BLaER1 treated with 17β-estradiol and CSF1 and Interleukin-3, amounts not matched to agents 10 nM and 100 nM (cell line): ENCODE measurements at regions not wholly inside any gene's neighbourhood (a gene's known extent, or its start where the extent isn't known, plus 50 kb on each side); places are given as distances from the start of the nearest gene placed in this dataset.

ENCODE experiments used
- H3K27ac ChIP-seq, 11 experiments: shearing (Covaris generic); formaldehyde crosslinking; 2 replicates each; pipeline ENCODE4 v1.8.1; 2022
- H3K27me3 ChIP-seq, 11 experiments: shearing (Covaris generic); formaldehyde crosslinking; 2 replicates each; pipeline ENCODE4 v1.8.1; 2022
- H3K36me3 ChIP-seq, 11 experiments: shearing (Covaris generic); formaldehyde crosslinking; 2 replicates each; pipeline ENCODE4 v1.8.1; 2022
- H3K4me1 ChIP-seq, 10 experiments: shearing (Covaris generic); formaldehyde crosslinking; 2 replicates each; pipeline ENCODE4 v1.8.1; 2022
- H3K4me2 ChIP-seq, 11 experiments: shearing (Covaris generic); formaldehyde crosslinking; 2 replicates each; pipeline ENCODE4 v1.8.1; 2022
- H3K4me3 ChIP-seq, 10 experiments: shearing (Covaris generic); formaldehyde crosslinking; 2 replicates each; pipeline ENCODE4 v1.8.1; 2022
- H3K9ac ChIP-seq, 11 experiments: shearing (Covaris generic); formaldehyde crosslinking; 2 replicates each; pipeline ENCODE4 v1.8.1; 2022
- H3K9me3 ChIP-seq, 11 experiments: shearing (Covaris generic); formaldehyde crosslinking; replicated peaks in 1 of 11; 2 replicates each; pipeline ENCODE4 v1.8.1; 2022
- H4K20me1 ChIP-seq, 11 experiments: shearing (Covaris generic); formaldehyde crosslinking; 2 replicates each; pipeline ENCODE4 v1.8.1; 2022
- Cebpa-rat ChIP-seq, 11 experiments: shearing (Covaris generic); IDR thresholded peaks; 2 replicates each; pipeline ENCODE4 v1.8.1; 2022

- Histone ChIP-seq H3K4me1 (peaks cover 0 to 13% (median 2%) of the 10 kb centered on the region in 10 experiments; a peak in 9 of 20 replicates), H3K4me3 (no peak overlapping the region), H4K20me1 (no peaks in the 10 kb centered on the region), H3K27ac (no peak overlapping the region), H3K4me2 (no peak overlapping the region), H3K36me3 (peaks cover 0 to 17% (median 7%) of the 10 kb centered on the region in 11 experiments; a peak in 5 of 22 replicates), H3K9me3 (peaks cover 0 to 9% (median 7%) of the 10 kb centered on the region in 11 experiments; a peak in 13 of 22 replicates), H3K9ac (no peak overlapping the region), H3K27me3 (no peaks in the 10 kb centered on the region)
- TF ChIP-seq Cebpa-rat (IDR thresholded peaks at IDR 0.05): no peak
Measured at GRCh38 chr22:25490896-25491295, 73.6 kb upstream of the GRK3 start.

GRCh38 chr22:25492162-25492561 is 72.3 kb upstream of the GRK3 start:
- no peak overlapping the region for H3K27ac ChIP-seq
- peaks cover 0 to 13% (median 2%) of the 10 kb centered on the region in 10 experiments; a peak in 9 of 20 replicates for H3K4me1 ChIP-seq

GRCh38 chr22:25492841-25493734 is 71.4 kb upstream of the GRK3 start:
- no peaks in the 10 kb centered on the region for H4K20me1 ChIP-seq
- H3K36me3 ChIP-seq: peaks cover 0 to 17% (median 7%) of the 10 kb centered on the region in 11 experiments; a peak in 4 of 22 replicates
- no peak overlapping the region for H3K4me2 ChIP-seq
- no peak overlapping the region for H3K9ac ChIP-seq
- H3K9me3 ChIP-seq: peaks cover 0 to 9% (median 7%) of the 10 kb centered on the region in 11 experiments; a peak in 13 of 22 replicates
- H3K27me3 ChIP-seq: no peaks in the 10 kb centered on the region
- H3K4me3 ChIP-seq: no peak overlapping the region
- peaks cover 0 to 13% (median 2%) of the 10 kb centered on the region in 10 experiments; a peak in 9 of 20 replicates for H3K4me1 ChIP-seq
- no peak overlapping the region for H3K27ac ChIP-seq
- no peak for TF ChIP-seq Cebpa-rat (IDR thresholded peaks at IDR 0.05)

More at GRCh38 chr22:25492162-25492561, 72.3 kb upstream of the GRK3 start:
- no peak overlapping the region for H3K9ac ChIP-seq
- H3K36me3 ChIP-seq: peaks cover 0 to 17% (median 7%) of the 10 kb centered on the region in 11 experiments; a peak in 4 of 22 replicates
- no peaks in the 10 kb centered on the region for H4K20me1 ChIP-seq
- H3K4me3 ChIP-seq: no peak overlapping the region
- H3K9me3 ChIP-seq: peaks cover 0 to 9% (median 7%) of the 10 kb centered on the region in 11 experiments; a peak in 13 of 22 replicates
- no peak overlapping the region; a peak in 1 of 22 replicates for H3K4me2 ChIP-seq
- peak in 1 of 11 experiments; percentile 23; a peak in 1 of 22 replicates for TF ChIP-seq Cebpa-rat (IDR thresholded peaks at IDR 0.05)
- no peaks in the 10 kb centered on the region for H3K27me3 ChIP-seq

GRCh38 chr22:25493794-25494193 is 70.7 kb upstream of the GRK3 start:
- Histone ChIP-seq H3K4me3 (no peak overlapping the region), H3K9me3 (peaks cover 0 to 9% (median 7%) of the 10 kb centered on the region in 11 experiments; a peak in 13 of 22 replicates), H3K4me1 (peaks cover 0 to 13% (median 2%) of the 10 kb centered on the region in 10 experiments; a peak in 9 of 20 replicates), H4K20me1 (no peaks in the 10 kb centered on the region), H3K27me3 (no peaks in the 10 kb centered on the region), H3K36me3 (peaks cover 0 to 17% (median 7%) of the 10 kb centered on the region in 11 experiments; a peak in 4 of 22 replicates), H3K9ac (no peak overlapping the region), H3K27ac (no peak overlapping the region), H3K4me2 (peak overlapping the region in 2 of 11 experiments; percentile 22 to 49; a peak in 1 of 22 replicates)
- no peak for TF ChIP-seq Cebpa-rat (IDR thresholded peaks at IDR 0.05)

- TF ChIP-seq Cebpa-rat (IDR thresholded peaks at IDR 0.05): no peak
- H3K36me3 ChIP-seq: peaks cover 0 to 14% (median 6%) of the 10 kb centered on the region in 11 experiments; a peak in 4 of 22 replicates
- H3K4me2 ChIP-seq: peak overlapping the region in 3 of 11 experiments; percentile 22 to 49 (median 24); a peak in 4 of 22 replicates
- no peak overlapping the region for H3K9ac ChIP-seq
- H3K9me3 ChIP-seq: peaks cover 0 to 7% (median 5%) of the 10 kb centered on the region in 11 experiments; a peak in 13 of 22 replicates
- peaks cover 0 to 13% (median 2%) of the 10 kb centered on the region in 10 experiments; a peak in 9 of 20 replicates for H3K4me1 ChIP-seq
- no peaks in the 10 kb centered on the region for H4K20me1 ChIP-seq
- H3K4me3 ChIP-seq: no peak overlapping the region
- H3K27ac ChIP-seq: no peak overlapping the region
- no peaks in the 10 kb centered on the region for H3K27me3 ChIP-seq
Measured at GRCh38 chr22:25494774-25495173, 69.7 kb upstream of the GRK3 start.

GRCh38 chr22:25495285-25495684 is 69.2 kb upstream of the GRK3 start:
- H3K9me3 ChIP-seq: peaks cover 0 to 2% (median 0%) of the 10 kb centered on the region in 11 experiments; a peak in 6 of 22 replicates
- no peak overlapping the region for H3K27ac ChIP-seq
- peaks cover 0 to 13% (median 2%) of the 10 kb centered on the region in 10 experiments; a peak in 9 of 20 replicates for H3K4me1 ChIP-seq
- no peaks in the 10 kb centered on the region for H3K27me3 ChIP-seq
- no peak overlapping the region for H3K4me3 ChIP-seq
- H3K4me2 ChIP-seq: no peak overlapping the region
- peaks cover 0 to 9% (median 1%) of the 10 kb centered on the region in 11 experiments; a peak in 2 of 22 replicates for H3K36me3 ChIP-seq
- no peaks in the 10 kb centered on the region for H4K20me1 ChIP-seq
- no peak overlapping the region for H3K9ac ChIP-seq
- TF ChIP-seq Cebpa-rat (IDR thresholded peaks at IDR 0.05): no peak

- no peak for TF ChIP-seq Cebpa-rat (IDR thresholded peaks at IDR 0.05)
- no peak overlapping the region for H3K9ac ChIP-seq
- no peak overlapping the region for H3K4me3 ChIP-seq
- no peaks in the 10 kb centered on the region for H3K36me3 ChIP-seq
- H3K9me3 ChIP-seq: no peaks in the 10 kb centered on the region; a peak in 1 of 22 replicates
- peaks cover 0 to 13% (median 2%) of the 10 kb centered on the region in 10 experiments; a peak in 9 of 20 replicates for H3K4me1 ChIP-seq
- no peaks in the 10 kb centered on the region for H4K20me1 ChIP-seq
- H3K27me3 ChIP-seq: no peaks in the 10 kb centered on the region
- H3K4me2 ChIP-seq: no peak overlapping the region
- H3K27ac ChIP-seq: no peak overlapping the region
Measured at GRCh38 chr22:25496396-25497064, 67.9 kb upstream of the GRK3 start.

GRCh38 chr22:25497181-25497641 is 67.3 kb upstream of the GRK3 start:
- Histone ChIP-seq H3K4me1 (peaks cover 0 to 13% (median 2%) of the 10 kb centered on the region in 10 experiments; a peak in 9 of 20 replicates), H4K20me1 (no peaks in the 10 kb centered on the region), H3K36me3 (no peaks in the 10 kb centered on the region), H3K27me3 (no peaks in the 10 kb centered on the region), H3K9me3 (no peaks in the 10 kb centered on the region; a peak in 1 of 22 replicates), H3K4me3 (no peak overlapping the region), H3K9ac (no peak overlapping the region), H3K4me2 (no peak overlapping the region), H3K27ac (no peak overlapping the region)
- TF ChIP-seq Cebpa-rat (IDR thresholded peaks at IDR 0.05): no peak
